ENCODE measurements at regions not wholly inside any gene's neighbourhood (a gene's known extent, or its start where the extent isn't known, plus 50 kb on each side); places are given as distances from the start of the nearest gene placed in this dataset.
"Not testable (repeated sequence)": the region's sequence is repeated elsewhere in the genome, so short reads cannot be mapped to it uniquely, and the experiment has no call there.

DNA sequence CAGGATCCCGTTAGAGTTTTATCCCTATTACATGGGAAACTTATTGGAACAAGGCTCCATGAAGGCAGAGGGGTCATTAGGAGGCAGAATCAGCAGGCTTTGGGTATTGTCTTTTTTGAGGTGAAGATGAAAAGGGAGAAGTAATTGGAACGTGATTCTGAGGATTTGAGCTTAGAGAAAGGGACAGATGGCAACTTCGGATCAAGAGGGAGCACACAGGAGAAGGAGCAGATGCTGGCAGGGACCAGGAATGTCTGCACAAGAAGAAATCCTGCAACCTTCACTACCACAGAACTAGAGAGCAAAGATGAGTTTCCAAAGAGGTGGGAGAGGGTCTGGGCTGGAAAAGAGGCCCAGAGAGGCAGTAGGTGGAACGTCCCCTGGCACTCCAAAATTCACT, 202.8 kb downstream of the RRAGC start:
- BruUV-seq (replicated peaks): no TSS peak
- ChIA-PET POLR2A (no interaction called here), CTCF (no interaction called here)
- no peak overlapping the region for H3K4me3 Mint-ChIP-seq (ENCODE audit: unreplicated experiment)
- no peak overlapping the region for H3K27ac Mint-ChIP-seq (ENCODE audit: low read depth, unreplicated experiment)
- H3K4me1 Mint-ChIP-seq (ENCODE audit: insufficient read depth, unreplicated experiment): peaks cover 4% of the 10 kb centered on the region
- peaks cover 5% of the 10 kb centered on the region for H3K36me3 Mint-ChIP-seq (ENCODE audit: insufficient read depth, unreplicated experiment)
- no peaks in the 10 kb centered on the region for H3K9me3 Mint-ChIP-seq (ENCODE audit: unreplicated experiment)
- peaks cover 40% of the 10 kb centered on the region for H3K27me3 Mint-ChIP-seq (ENCODE audit: insufficient read depth, unreplicated experiment)
- intact Hi-C loops (cut with micrococcal nuclease): no loop called here
- DNase-seq (ENCODE audit: unreplicated experiment): no peak
- TF ChIP-seq, protein P1, sequence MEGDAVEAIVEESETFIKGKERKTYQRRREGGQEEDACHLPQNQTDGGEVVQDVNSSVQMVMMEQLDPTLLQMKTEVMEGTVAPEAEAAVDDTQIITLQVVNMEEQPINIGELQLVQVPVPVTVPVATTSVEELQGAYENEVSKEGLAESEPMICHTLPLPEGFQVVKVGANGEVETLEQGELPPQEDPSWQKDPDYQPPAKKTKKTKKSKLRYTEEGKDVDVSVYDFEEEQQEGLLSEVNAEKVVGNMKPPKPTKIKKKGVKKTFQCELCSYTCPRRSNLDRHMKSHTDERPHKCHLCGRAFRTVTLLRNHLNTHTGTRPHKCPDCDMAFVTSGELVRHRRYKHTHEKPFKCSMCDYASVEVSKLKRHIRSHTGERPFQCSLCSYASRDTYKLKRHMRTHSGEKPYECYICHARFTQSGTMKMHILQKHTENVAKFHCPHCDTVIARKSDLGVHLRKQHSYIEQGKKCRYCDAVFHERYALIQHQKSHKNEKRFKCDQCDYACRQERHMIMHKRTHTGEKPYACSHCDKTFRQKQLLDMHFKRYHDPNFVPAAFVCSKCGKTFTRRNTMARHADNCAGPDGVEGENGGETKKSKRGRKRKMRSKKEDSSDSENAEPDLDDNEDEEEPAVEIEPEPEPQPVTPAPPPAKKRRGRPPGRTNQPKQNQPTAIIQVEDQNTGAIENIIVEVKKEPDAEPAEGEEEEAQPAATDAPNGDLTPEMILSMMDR (IDR thresholded peaks at IDR 0.05; ENCODE audit: unreplicated experiment): no peak

- TF ChIP-seq, protein P1 (IDR thresholded peaks at IDR 0.05; ENCODE audit: unreplicated experiment): no peak
- intact Hi-C loops (cut with micrococcal nuclease): no loop called here
- H3K4me3 Mint-ChIP-seq (ENCODE audit: unreplicated experiment): no peak overlapping the region
- H3K27ac Mint-ChIP-seq (ENCODE audit: low read depth, unreplicated experiment): no peak overlapping the region
- peaks cover 24% of the 10 kb centered on the region for H3K27me3 Mint-ChIP-seq (ENCODE audit: insufficient read depth, unreplicated experiment)
- peaks cover 7% of the 10 kb centered on the region for H3K4me1 Mint-ChIP-seq (ENCODE audit: insufficient read depth, unreplicated experiment)
- POLR2A ChIA-PET: no interaction called here
- no peaks in the 10 kb centered on the region for H3K9me3 Mint-ChIP-seq (ENCODE audit: unreplicated experiment)
- BruUV-seq (replicated peaks): no TSS peak
- DNase-seq (ENCODE audit: unreplicated experiment): no peak
- H3K36me3 Mint-ChIP-seq (ENCODE audit: insufficient read depth, unreplicated experiment): peaks cover 5% of the 10 kb centered on the region
- CTCF ChIA-PET: interaction anchor here (0.6 kb wide), 1 partner anchor 36 kb away, joined by 3 read pairs; no protein-coding TSS in a partner anchor
Observed at GRCh38 chr1:38652217-38652616, 207.4 kb downstream of the RRAGC start.

GRCh38 chr1:38651669-38652068, 207.9 kb downstream of the RRAGC start:
- Mint-ChIP-seq H3K27ac (ENCODE audit: low read depth, unreplicated experiment) (no peak overlapping the region), H3K36me3 (ENCODE audit: insufficient read depth, unreplicated experiment) (peaks cover 5% of the 10 kb centered on the region), H3K4me1 (ENCODE audit: insufficient read depth, unreplicated experiment) (peaks cover 7% of the 10 kb centered on the region), H3K27me3 (ENCODE audit: insufficient read depth, unreplicated experiment) (peaks cover 18% of the 10 kb centered on the region), H3K4me3 (ENCODE audit: unreplicated experiment) (no peak overlapping the region), H3K9me3 (ENCODE audit: unreplicated experiment) (no peaks in the 10 kb centered on the region)
- ChIA-PET CTCF (interaction anchor here (0.6 kb wide), 1 partner anchor 36 kb away, joined by 3 read pairs; no protein-coding TSS in a partner anchor), POLR2A (no interaction called here)
- intact Hi-C loops (cut with micrococcal nuclease): no loop called here
- peak; percentile 40 for DNase-seq (ENCODE audit: unreplicated experiment)
- TF ChIP-seq, protein P1 (IDR thresholded peaks at IDR 0.05; ENCODE audit: unreplicated experiment): no peak
- no TSS peak for BruUV-seq (replicated peaks)

GRCh38 chr1:38648417-38648816, 211.2 kb downstream of the RRAGC start:
- intact Hi-C loops (cut with micrococcal nuclease): no loop called here
- H3K4me1 Mint-ChIP-seq (ENCODE audit: insufficient read depth, unreplicated experiment): peaks cover 7% of the 10 kb centered on the region
- ChIA-PET CTCF (no interaction called here), POLR2A (no interaction called here)
- H3K4me3 Mint-ChIP-seq (ENCODE audit: unreplicated experiment): no peak overlapping the region
- TF ChIP-seq, protein P1 (IDR thresholded peaks at IDR 0.05; ENCODE audit: unreplicated experiment): no peak
- no peak overlapping the region for H3K27ac Mint-ChIP-seq (ENCODE audit: low read depth, unreplicated experiment)
- no peaks in the 10 kb centered on the region for H3K27me3 Mint-ChIP-seq (ENCODE audit: insufficient read depth, unreplicated experiment)
- no TSS peak for BruUV-seq (replicated peaks)
- no peaks in the 10 kb centered on the region for H3K36me3 Mint-ChIP-seq (ENCODE audit: insufficient read depth, unreplicated experiment)
- DNase-seq (ENCODE audit: unreplicated experiment): no peak
- H3K9me3 Mint-ChIP-seq (ENCODE audit: unreplicated experiment): no peaks in the 10 kb centered on the region

- DNase-seq (ENCODE audit: unreplicated experiment); H3K4me3 Mint-ChIP-seq (ENCODE audit: unreplicated experiment); POLR2A ChIA-PET; H3K27ac Mint-ChIP-seq (ENCODE audit: low read depth, unreplicated experiment); intact Hi-C loops (cut with micrococcal nuclease); H3K27me3 Mint-ChIP-seq (ENCODE audit: insufficient read depth, unreplicated experiment); H3K36me3 Mint-ChIP-seq (ENCODE audit: insufficient read depth, unreplicated experiment); H3K9me3 Mint-ChIP-seq (ENCODE audit: unreplicated experiment); CTCF ChIA-PET; H3K4me1 Mint-ChIP-seq (ENCODE audit: insufficient read depth, unreplicated experiment); BruUV-seq (replicated peaks): not testable (repeated sequence)
Observed at GRCh38 chr1:38647341-38647740, 212.2 kb downstream of the RRAGC start.
